ENCODE measurements at regions not wholly inside any gene's neighbourhood (a gene's known extent, or its start where the extent isn't known, plus 50 kb on each side); places are given as distances from the start of the nearest gene placed in this dataset.

GRCh38 chr2:104254017-104254416, 599.9 kb upstream of the POU3F3 start:
- Histone ChIP-seq H3K9me2 (ENCODE audit: insufficient read depth) (no peaks in the 10 kb centered on the region), H3K4me1 (ENCODE audit: control insufficient read depth in 1 of 2, insufficient read depth in 2 of 2, low read length in 2 of 2) (no peaks in the 10 kb centered on the region), H3K4me3 (replicated peaks in 1 of 2; ENCODE audit: low read depth in 1 of 2, low read length in 2 of 2) (no peak overlapping the region), H4K20me1 (ENCODE audit: insufficient read depth) (no peaks in the 10 kb centered on the region), H3K36me3 (ENCODE audit: control insufficient read depth in 1 of 2, insufficient read depth in 2 of 2, low read length in 2 of 2) (no peaks in the 10 kb centered on the region), H3K79me2 (ENCODE audit: insufficient read depth, low read length) (no peaks in the 10 kb centered on the region), H3K9ac (ENCODE audit: low read length) (no peak overlapping the region), H3K4me2 (ENCODE audit: low read length) (no peak overlapping the region), H3K9me3 (ENCODE audit: control insufficient read depth in 1 of 2, insufficient read depth in 1 of 2, low read depth in 1 of 2, low read length in 2 of 2) (peaks cover 6 to 19% of the 10 kb centered on the region in 2 experiments; a peak in 2 of 4 replicates), H3K27ac (ENCODE audit: low read depth, low read length) (no peak overlapping the region), H2AFZ (ENCODE audit: low read depth, low read length, poor library complexity, severe bottlenecking) (no peak overlapping the region), H3K27me3 (ENCODE audit: insufficient read depth, low read length) (no peaks in the 10 kb centered on the region)
- RAD21 ChIA-PET (ENCODE audit: low non-redundant PET in 1 of 2, low total read pairs in 2 of 2, uncharacterized antibody in 2 of 2, unreplicated experiment in 2 of 2): no interaction called here
- no TSS peak for BruUV-seq (replicated peaks)
- TF ChIP-seq RAD21 (IDR thresholded peaks at IDR 0.05; ENCODE audit: low read depth): no peak
- no peak for TF ChIP-seq CTCF (IDR thresholded peaks at IDR 0.05 in 2 of 3, conservative IDR thresholded peaks at IDR 0.05 in 1 of 3; ENCODE audit: borderline replicate concordance in 1 of 3, insufficient read depth in 1 of 3, low read depth in 2 of 3, low read length in 2 of 3)
- no peak for TF ChIP-seq TCF7L2 (IDR thresholded peaks at IDR 0.05; ENCODE audit: borderline replicate concordance, extremely low read depth, insufficient read depth, insufficient read length)
- TF ChIP-seq SIN3A (IDR thresholded peaks at IDR 0.05; ENCODE audit: low read depth): no peak
- TF ChIP-seq ZNF274 (IDR thresholded peaks at IDR 0.05; ENCODE audit: low read depth, low read length): no peak
- TF ChIP-seq EZH2 (IDR thresholded peaks at IDR 0.05): no peak
- no peak for TF ChIP-seq ELF1 (IDR thresholded peaks at IDR 0.05; ENCODE audit: borderline replicate concordance, low read depth)
- intact Hi-C loops (cut with micrococcal nuclease): no loop called here
- POLR2A ChIA-PET: no interaction called here
- no peak for ATAC-seq
- DNase-seq (ENCODE audit: low read depth, low spot score): no peak
- CTCF ChIA-PET: no interaction called here

- Histone ChIP-seq H3K4me1 (ENCODE audit: control insufficient read depth in 1 of 2, insufficient read depth in 2 of 2, low read length in 2 of 2) (no peaks in the 10 kb centered on the region), H3K9ac (ENCODE audit: low read length) (no peak overlapping the region), H3K4me2 (ENCODE audit: low read length) (no peak overlapping the region), H3K4me3 (replicated peaks in 1 of 2; ENCODE audit: low read depth in 1 of 2, low read length in 2 of 2) (no peak overlapping the region), H3K9me3 (ENCODE audit: control insufficient read depth in 1 of 2, insufficient read depth in 1 of 2, low read depth in 1 of 2, low read length in 2 of 2) (peaks cover 7 to 22% of the 10 kb centered on the region in 2 experiments; a peak in 2 of 4 replicates), H4K20me1 (ENCODE audit: insufficient read depth) (no peaks in the 10 kb centered on the region), H3K79me2 (ENCODE audit: insufficient read depth, low read length) (no peaks in the 10 kb centered on the region), H3K27ac (ENCODE audit: low read depth, low read length) (no peak overlapping the region), H2AFZ (ENCODE audit: low read depth, low read length, poor library complexity, severe bottlenecking) (no peak overlapping the region), H3K9me2 (ENCODE audit: insufficient read depth) (no peaks in the 10 kb centered on the region), H3K27me3 (ENCODE audit: insufficient read depth, low read length) (no peaks in the 10 kb centered on the region), H3K36me3 (ENCODE audit: control insufficient read depth in 1 of 2, insufficient read depth in 2 of 2, low read length in 2 of 2) (no peaks in the 10 kb centered on the region)
- ATAC-seq (no peak), DNase-seq (ENCODE audit: low read depth, low spot score) (no peak)
- CTCF ChIA-PET: no interaction called here
- RAD21 ChIA-PET (ENCODE audit: low non-redundant PET in 1 of 2, low total read pairs in 2 of 2, uncharacterized antibody in 2 of 2, unreplicated experiment in 2 of 2): no interaction called here
- no TSS peak for BruUV-seq (replicated peaks)
- intact Hi-C loops (cut with micrococcal nuclease): no loop called here
- POLR2A ChIA-PET: no interaction called here
- TF ChIP-seq CEBPB (IDR thresholded peaks at IDR 0.05; ENCODE audit: low read depth) (no peak), ELF1 (IDR thresholded peaks at IDR 0.05; ENCODE audit: borderline replicate concordance, low read depth) (no peak), SIN3A (IDR thresholded peaks at IDR 0.05; ENCODE audit: low read depth) (no peak), FOSL1 (IDR thresholded peaks at IDR 0.05; ENCODE audit: low read depth) (no peak), POLR2AphosphoS5 (IDR thresholded peaks at IDR 0.05; ENCODE audit: low read depth, low read length) (no peak), TCF7L2 (IDR thresholded peaks at IDR 0.05; ENCODE audit: borderline replicate concordance, extremely low read depth, insufficient read depth, insufficient read length) (no peak), EZH2 (IDR thresholded peaks at IDR 0.05) (no peak), SRF (IDR thresholded peaks at IDR 0.05; ENCODE audit: low read depth) (no peak), CBX3 (IDR thresholded peaks at IDR 0.05; ENCODE audit: low read depth) (no peak), ZBTB33 (IDR thresholded peaks at IDR 0.05; ENCODE audit: extremely low read depth, insufficient replicate concordance, low read length) (no peak), SP1 (IDR thresholded peaks at IDR 0.05; ENCODE audit: low read depth) (no peak), CTCF (IDR thresholded peaks at IDR 0.05 in 2 of 3, conservative IDR thresholded peaks at IDR 0.05 in 1 of 3; ENCODE audit: borderline replicate concordance in 1 of 3, insufficient read depth in 1 of 3, low read depth in 2 of 3, low read length in 2 of 3) (no peak)
Observed at GRCh38 chr2:104262714-104263113, 591.2 kb upstream of the POU3F3 start.
